ENCODE measurements at regions not wholly inside any gene's neighbourhood (a gene's known extent, or its start where the extent isn't known, plus 50 kb on each side); places are given as distances from the start of the nearest gene placed in this dataset.

- ChIA-PET CTCF (no interaction called here), POLR2A (no interaction called here)
- no peaks in the 10 kb centered on the region for H3K4me1 ChIP-seq (ENCODE audit: control insufficient read depth, extremely low read depth, insufficient read depth, low read length)
- no peak for FAIRE-seq
- intact Hi-C loops (cut with micrococcal nuclease) = no loop called here
- no peaks in the 10 kb centered on the region for H4K20me1 ChIP-seq (replicated peaks; ENCODE audit: control insufficient read depth, extremely low read depth, insufficient read depth, low read length)
- H3K9me3 ChIP-seq (replicated peaks; ENCODE audit: control insufficient read depth, insufficient read depth, low read length) = peaks cover 3% of the 10 kb centered on the region
- no peaks in the 10 kb centered on the region for H3K9me1 ChIP-seq (replicated peaks; ENCODE audit: control insufficient read depth, extremely low read depth, insufficient read depth, low read length)
- H3K79me2 ChIP-seq (ENCODE audit: control insufficient read depth, insufficient read depth, low read length) = no peaks in the 10 kb centered on the region
- no TSS peak for BruUV-seq (replicated peaks)
- no peaks in the 10 kb centered on the region for H3K36me3 ChIP-seq (ENCODE audit: control insufficient read depth in 2 of 2, extremely low read depth in 1 of 2, insufficient read depth in 2 of 2, low read length in 2 of 2)
- H3K27me3 ChIP-seq (ENCODE audit: control insufficient read depth in 2 of 2, insufficient read depth in 2 of 2, low read length in 2 of 2) = no peaks in the 10 kb centered on the region
- H2AFZ ChIP-seq (ENCODE audit: low read depth, low read length) = no peak overlapping the region
- TF ChIP-seq MAX (IDR thresholded peaks at IDR 0.05; ENCODE audit: insufficient read depth, insufficient read length) = no peak
- TF ChIP-seq POLR2AphosphoS5 (IDR thresholded peaks at IDR 0.05; ENCODE audit: insufficient read depth, low read depth, low read length) = no peak
- no peak for TF ChIP-seq JUN (IDR thresholded peaks at IDR 0.05; ENCODE audit: borderline replicate concordance, insufficient read depth, insufficient read length, low read depth)
- TF ChIP-seq FOS (IDR thresholded peaks at IDR 0.05; ENCODE audit: borderline replicate concordance, insufficient read depth, low read length) = no peak
- TF ChIP-seq CTCF (IDR thresholded peaks at IDR 0.05; ENCODE audit: extremely low read depth in 1 of 2, insufficient read depth in 1 of 2, low read depth in 1 of 2, low read length in 2 of 2) = no peak
- TF ChIP-seq POLR2A (IDR thresholded peaks at IDR 0.05; ENCODE audit: low read depth, low read length) = no peak
- TF ChIP-seq GATA2 (IDR thresholded peaks at IDR 0.05; ENCODE audit: insufficient read depth, insufficient read length, low read depth, low read length) = no peak
- no peak for TF ChIP-seq EZH2 (IDR thresholded peaks at IDR 0.05; ENCODE audit: borderline replicate concordance, low read depth, low read length, severe bottlenecking)
- no peak for TF ChIP-seq MYC (IDR thresholded peaks at IDR 0.05; ENCODE audit: low read depth, low read length)
- DNase-seq (ENCODE audit: low read depth, low spot score) = no peak
- no peak overlapping the region for H3K27ac ChIP-seq (ENCODE audit: insufficient read depth, low read depth, low read length)
- H3K4me3 ChIP-seq (replicated peaks in 1 of 3; ENCODE audit: insufficient read depth in 1 of 3, low read depth in 1 of 3, low read length in 3 of 3) = no peak overlapping the region
- H3K4me2 ChIP-seq (ENCODE audit: insufficient read depth, low read length) = no peak overlapping the region
- H3K9ac ChIP-seq (replicated peaks; ENCODE audit: extremely low read depth, insufficient read depth, low read length) = no peak overlapping the region
- dilution Hi-C loops (cut with MboI; ENCODE audit: extremely low pct_ligation_motif_present, low sequenced_read_pairs) = no loop called here
Observed at GRCh38 chr5:156230887-156231286, 96.1 kb upstream of the SGCD start.

All from endothelial cell of umbilical vein (primary cell).